ENCODE measurements at regions not wholly inside any gene's neighbourhood (a gene's known extent, or its start where the extent isn't known, plus 50 kb on each side); places are given as distances from the start of the nearest gene placed in this dataset.
"Not testable (repeated sequence)": the region's sequence is repeated elsewhere in the genome, so short reads cannot be mapped to it uniquely, and the experiment has no call there.

- peak; percentile 47 for DNase-seq
These were observed 251.8 kb downstream of the LPIN1 start for GRCh38 chr2:11998218-11998617.

- DNase-seq = no peak
These were observed 252.4 kb downstream of the LPIN1 start for GRCh38 chr2:11998626-11999378.

DNA sequence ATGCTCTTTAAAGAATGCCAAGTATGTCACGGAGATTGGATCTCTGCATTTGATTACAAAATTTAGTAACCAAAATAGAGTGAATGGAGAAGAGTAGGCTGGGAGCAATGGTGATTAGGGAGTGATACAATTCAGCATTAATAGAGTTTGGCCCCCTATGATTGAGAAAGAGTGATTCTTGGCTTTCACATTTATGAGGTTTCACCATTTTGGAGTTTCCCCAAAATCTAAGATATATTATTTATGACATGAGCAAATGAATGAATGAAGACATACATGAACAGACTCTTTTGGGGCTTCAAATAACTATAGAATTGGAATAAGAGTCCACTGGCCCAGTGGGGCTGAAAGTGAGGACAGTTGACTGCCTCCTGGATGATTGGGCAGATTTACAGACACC is 255.2 kb downstream of the LPIN1 start:
- DNase-seq = no peak

DNA sequence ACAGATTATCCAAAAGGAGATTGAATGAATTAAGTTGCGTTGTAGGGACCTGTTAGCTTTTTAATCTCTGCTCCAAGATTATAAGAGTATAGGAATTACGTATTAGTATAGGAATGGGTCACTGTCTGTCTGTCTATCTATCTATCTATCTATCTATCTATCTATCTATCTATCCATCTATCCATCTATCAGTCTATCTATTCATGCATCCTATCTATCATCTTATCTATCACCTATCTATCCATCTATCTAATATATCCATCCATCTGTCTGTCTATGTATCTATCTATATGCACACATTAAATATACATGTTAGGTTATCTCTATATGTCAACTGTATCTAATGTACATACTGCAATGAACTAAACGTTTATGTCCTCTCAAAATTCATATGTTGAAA is 255.8 kb downstream of the LPIN1 start:
- no peak for DNase-seq

DNA sequence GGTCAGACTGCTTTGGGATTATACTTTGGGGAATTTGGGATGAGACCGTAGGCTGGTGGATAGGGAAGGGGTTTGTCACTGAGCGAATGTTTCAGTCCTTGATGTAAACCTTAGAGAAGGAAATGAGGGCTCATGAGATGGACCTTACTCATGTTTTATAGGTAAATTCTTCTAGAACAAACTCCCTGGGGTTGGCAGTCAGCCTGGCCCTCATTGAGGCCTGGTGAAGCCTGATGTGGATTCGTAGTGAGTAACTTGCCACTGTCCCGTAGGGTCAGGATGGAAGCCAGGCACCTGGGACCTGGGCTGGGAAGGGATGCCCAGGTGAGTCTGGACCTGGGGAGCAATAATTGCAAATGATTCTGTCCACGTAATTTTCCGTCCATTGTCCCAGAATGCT is 258.3 kb downstream of the LPIN1 start:
- no peak for DNase-seq

- no peak for DNase-seq
These were observed 259.7 kb downstream of the LPIN1 start for GRCh38 chr2:12005886-12006681.

GRCh38 chr2:12006850-12007249 is 260.4 kb downstream of the LPIN1 start:
- DNase-seq = peak; percentile 11

GRCh38 chr2:12007282-12007681 is 260.9 kb downstream of the LPIN1 start:
- no peak for DNase-seq

DNA sequence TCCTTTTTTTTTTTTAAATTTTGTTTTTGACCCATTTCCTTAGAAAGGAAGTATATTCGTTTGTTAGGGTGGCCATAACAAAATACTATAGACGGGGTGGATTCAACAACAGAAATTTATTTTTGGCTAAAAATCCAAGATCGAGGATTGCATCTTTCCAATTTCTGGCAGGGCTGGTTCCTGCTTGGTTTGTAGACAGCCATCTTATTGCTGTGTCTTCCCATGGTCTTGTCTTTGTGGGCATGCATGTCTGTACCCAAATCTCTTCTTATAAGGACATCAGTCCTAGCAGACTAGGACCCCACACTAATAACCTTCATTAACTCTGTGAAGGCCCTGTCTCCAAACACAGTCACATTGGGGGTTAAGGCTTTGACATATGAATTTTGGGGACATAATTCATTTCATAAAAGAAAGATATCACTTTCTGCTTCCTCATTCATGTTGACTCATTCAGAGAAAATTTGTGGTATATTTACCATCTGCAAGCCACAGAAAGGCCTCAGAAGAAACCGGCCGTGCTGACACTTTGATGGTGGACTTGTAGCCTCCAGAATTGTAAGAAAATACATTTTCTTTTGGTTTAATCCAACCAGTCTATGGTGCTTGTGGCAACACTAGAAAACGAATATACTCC is 262.1 kb downstream of the LPIN1 start:
- DNase-seq = no peak

DNA sequence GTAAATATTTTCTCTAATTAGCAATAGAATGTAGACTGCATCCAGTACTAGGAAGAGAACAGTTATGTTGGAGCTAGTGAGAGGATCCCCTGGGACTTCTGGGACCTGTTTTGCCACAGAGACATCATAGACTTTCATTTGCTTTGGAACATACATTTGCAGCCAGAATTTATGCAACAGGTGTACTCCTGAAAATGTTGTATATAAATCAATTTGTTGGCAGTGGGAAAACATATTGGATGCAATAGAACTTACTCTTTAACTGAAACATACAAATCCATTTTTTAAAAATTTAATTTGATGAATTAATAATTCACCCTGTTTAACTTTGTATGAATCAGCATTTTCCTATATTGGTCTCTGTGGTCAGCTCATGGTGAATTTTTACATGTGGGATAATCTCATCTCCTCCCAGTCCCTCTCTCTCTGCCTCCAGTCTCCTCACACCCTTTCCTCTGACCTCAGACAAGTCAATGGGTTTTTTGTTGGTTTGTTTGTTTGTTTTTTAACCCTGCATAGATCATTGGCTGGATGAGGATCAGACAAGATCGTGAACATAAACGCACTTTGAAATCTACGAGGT is 263.0 kb downstream of the LPIN1 start:
- no peak for DNase-seq

GRCh38 chr2:12010059-12010458 is 263.6 kb downstream of the LPIN1 start:
- DNase-seq = no peak

- DNase-seq = no peak
These were observed 264.3 kb downstream of the LPIN1 start for GRCh38 chr2:12010779-12011178.

DNA sequence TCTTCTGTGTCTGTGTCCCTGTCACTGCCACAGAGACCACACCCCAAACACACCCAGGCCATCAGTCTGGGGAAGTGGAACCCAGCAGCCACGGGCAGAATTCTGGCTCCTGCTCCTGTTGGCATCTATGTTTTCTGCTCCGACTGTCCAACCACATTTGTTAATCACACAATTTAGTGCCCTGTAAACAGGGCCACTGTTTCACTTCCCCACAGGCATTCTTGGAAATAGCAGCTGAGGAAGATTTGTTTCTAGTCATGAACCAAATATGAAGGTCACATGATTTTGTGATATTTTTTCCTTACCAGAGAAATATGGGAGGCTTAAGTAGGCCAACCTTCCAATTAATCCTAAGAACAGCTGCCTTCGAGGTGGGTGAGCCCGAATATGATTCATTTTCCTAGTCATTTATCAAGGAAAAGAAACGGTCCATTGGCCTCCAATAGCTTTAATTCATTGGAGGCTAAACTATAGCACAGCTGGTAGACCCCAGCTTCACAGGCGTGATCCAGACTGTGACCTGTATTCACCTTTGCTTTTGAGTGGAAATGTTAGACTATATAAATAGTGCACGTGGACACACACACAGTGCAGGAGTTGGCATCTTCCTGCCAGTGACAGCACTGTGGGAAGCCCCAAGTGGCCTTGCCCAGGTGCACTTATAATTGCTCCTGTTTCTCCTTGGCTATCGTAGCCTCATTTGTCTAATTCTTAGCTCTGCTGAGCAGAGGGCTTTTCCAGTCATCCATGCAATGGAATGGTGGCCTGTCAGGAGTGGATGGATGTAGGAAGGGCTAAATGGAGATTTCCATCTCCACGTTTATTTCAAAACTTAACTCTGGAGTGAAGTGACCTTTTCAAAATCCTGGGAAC is 267.9 kb downstream of the LPIN1 start:
- peak; percentile 32 for DNase-seq

- DNase-seq = no peak
These were observed 271.2 kb downstream of the LPIN1 start for GRCh38 chr2:12017499-12018157.

DNA sequence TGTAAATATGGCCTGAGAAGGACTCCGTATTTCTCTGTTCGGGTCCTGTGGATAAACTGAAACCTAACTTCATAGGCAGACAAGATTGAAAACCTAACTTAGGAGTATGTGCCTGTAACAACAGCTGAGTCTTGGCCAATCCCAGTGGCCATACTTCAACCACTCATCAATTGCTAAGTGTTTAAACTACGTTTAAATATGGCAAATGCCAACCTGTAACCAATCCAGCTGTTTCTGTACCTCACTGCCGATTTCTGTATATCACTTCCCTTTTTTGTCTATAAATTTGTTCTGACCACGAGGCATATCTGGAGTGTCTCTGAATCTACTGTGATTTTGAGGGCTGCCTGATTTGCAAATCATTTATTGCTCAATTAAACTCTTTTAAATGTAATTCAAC is 272.3 kb downstream of the LPIN1 start:
- not testable (repeated sequence) for DNase-seq

- DNase-seq = no peak
These were observed 274.5 kb downstream of the LPIN1 start for GRCh38 chr2:12020833-12021469.

DNA sequence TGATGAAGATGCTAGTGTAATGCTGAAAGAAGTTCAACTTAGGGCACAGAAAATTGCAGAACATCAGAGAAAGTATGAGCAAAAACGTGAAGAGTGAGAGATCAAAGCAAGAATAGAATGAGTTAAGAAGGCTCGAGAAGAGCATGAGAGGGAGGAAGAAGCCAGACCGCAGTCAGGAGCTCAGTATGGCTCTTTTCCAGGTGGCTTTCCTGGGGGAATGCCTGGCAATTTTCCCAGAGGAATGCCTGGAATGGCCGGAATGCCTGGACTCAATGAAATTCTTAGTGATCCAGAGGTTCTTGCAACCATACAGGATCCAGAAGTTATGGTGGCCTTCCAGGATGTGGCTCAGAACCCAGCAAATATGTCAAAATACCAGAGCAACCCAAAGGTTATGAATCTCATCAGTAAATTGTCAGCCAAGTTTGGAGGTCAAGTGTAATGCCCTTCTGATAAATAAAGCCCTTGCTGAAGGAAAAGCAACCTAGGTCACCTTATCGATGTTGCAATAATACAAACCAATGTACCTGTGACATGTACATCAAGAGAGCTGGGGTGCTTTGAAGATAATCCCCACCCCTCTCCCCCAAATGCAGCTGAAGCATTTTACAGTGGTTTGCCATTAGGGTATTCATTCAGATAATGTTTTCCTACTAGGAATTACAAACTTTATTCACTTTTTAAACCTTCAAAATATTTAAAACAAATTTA is 277.9 kb downstream of the LPIN1 start:
- not testable (repeated sequence) for DNase-seq

GRCh38 chr2:12027136-12027535 is 280.7 kb downstream of the LPIN1 start:
- no peak for DNase-seq

GRCh38 chr2:12031866-12032265 is 285.4 kb downstream of the LPIN1 start:
- no peak for DNase-seq

DNA sequence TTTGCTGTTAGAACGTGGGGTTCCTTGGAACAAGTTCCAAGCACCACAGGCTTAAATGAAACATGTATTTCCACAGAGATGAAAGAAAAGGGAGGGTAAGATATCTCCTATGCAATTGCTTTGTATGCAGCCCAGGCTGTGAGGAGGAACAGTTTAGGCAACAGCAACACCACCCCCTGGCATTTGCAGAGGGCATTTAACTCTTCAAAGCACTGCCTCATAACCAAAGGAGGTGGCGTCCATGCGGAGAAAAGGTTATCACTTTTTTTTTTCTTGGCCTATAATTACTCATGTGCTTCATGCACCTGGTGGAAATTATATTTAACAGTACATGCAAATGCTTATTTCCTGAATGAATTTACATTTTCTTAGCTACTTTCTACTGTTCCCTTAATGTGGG is 286.0 kb downstream of the LPIN1 start:
- no peak for DNase-seq

- no peak for DNase-seq
These were observed 286.5 kb downstream of the LPIN1 start for GRCh38 chr2:12032975-12033374.
